AG09319 (cell line): ENCODE measurements at regions not wholly inside any gene's neighbourhood (a gene's known extent, or its start where the extent isn't known, plus 50 kb on each side); places are given as distances from the start of the nearest gene placed in this dataset.

ENCODE experiments used
- DNase-seq: peaks from one replicate; pipeline ENCODE4 v3.0.0-alpha.2; 2010; ENCODE audit warnings: low read depth; ENCODE audit errors: extremely low read depth
- TF ChIP-seq, protein P1 (sequence below): IDR thresholded peaks from 2 replicates; pipeline ENCODE4 v1.5.1; 2011; ENCODE audit warnings: low read depth, mild to moderate bottlenecking, inconsistent platforms, low read length, moderate library complexity

DNA sequence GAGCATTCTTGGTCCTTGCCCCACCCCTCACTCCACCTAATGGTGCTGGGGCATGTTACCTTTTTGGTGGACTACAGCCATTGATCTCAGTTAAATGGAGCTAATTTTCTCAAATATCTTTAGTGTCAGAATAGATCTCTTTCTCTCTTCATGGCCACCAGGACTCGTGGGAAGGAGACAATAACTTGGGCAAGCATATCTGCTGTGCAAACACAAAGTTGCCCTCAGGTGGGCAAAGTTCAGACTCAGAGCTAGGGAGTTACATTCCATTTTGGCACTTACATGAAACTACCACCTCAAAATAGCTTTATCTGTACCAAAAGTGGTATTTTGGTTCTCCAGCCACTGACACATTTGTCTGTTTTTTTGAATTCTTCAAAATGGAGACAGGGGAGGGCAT is 671.9 kb upstream of the KLF4 start:
- DNase-seq, result no peak
- TF ChIP-seq, protein P1, sequence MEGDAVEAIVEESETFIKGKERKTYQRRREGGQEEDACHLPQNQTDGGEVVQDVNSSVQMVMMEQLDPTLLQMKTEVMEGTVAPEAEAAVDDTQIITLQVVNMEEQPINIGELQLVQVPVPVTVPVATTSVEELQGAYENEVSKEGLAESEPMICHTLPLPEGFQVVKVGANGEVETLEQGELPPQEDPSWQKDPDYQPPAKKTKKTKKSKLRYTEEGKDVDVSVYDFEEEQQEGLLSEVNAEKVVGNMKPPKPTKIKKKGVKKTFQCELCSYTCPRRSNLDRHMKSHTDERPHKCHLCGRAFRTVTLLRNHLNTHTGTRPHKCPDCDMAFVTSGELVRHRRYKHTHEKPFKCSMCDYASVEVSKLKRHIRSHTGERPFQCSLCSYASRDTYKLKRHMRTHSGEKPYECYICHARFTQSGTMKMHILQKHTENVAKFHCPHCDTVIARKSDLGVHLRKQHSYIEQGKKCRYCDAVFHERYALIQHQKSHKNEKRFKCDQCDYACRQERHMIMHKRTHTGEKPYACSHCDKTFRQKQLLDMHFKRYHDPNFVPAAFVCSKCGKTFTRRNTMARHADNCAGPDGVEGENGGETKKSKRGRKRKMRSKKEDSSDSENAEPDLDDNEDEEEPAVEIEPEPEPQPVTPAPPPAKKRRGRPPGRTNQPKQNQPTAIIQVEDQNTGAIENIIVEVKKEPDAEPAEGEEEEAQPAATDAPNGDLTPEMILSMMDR, result no peak

DNA sequence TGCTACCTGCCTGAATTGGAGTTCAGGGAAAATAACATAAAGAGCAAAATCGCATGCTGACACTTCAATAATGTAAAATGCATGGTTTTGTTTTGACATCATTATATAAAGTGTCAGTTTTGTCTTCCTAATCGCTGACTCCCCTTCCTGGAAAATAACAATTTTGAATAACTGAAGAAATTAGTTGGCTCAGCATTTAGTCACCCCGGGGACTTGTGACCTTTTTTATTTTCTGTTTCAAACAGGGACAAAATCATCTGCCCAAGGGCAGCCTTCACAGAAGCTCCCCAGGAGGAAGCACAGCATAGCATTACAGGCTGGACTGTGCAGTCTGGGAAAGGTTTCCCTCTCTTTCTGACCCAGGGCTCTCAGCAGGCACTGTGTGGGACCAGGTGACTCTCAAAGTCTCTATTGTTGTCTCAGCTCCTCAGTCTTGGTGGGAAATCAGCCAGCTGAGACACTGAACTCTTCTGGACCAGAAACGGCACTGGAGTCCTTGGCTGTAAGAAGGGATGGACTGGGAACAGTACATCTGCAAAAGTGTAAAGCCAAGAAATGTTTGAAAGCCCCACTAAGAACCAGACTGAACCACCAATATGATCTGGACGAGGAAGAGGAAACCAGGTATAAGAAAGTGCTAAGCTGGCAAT is 671.3 kb upstream of the KLF4 start:
- DNase-seq, result no peak
- TF ChIP-seq, protein P1, result no peak

- TF ChIP-seq, protein P1, result no peak
- DNase-seq, result no peak
Measured at GRCh38 chr9:108160039-108160438, 670.5 kb upstream of the KLF4 start.

- DNase-seq, result no peak
- TF ChIP-seq, protein P1, result no peak
Measured at GRCh38 chr9:108158236-108158995, 668.8 kb upstream of the KLF4 start.

GRCh38 chr9:108156270-108156998 is 666.9 kb upstream of the KLF4 start:
- no peak for DNase-seq
- TF ChIP-seq, protein P1, result no peak

DNA sequence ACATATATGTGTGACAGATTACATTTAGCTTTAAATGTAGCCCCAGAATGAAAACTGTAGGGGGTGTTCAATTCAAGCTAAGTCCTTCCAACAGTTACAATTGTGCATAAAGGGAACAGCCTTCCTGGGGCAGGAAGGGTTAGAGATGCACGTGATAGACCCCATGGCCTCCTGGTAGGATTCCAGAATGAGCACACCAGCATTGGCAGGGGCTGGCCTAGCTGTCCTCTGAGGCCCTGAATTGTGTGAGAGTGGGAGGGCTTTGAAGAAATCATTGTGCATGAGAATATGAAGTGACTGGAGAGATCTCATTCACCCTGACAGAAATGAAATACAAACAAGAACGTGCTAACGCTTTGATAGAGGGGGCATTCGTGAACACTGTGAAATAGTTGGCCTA is 663.8 kb upstream of the KLF4 start:
- DNase-seq, result no peak

More for the DNA sequence above, 663.8 kb upstream of the KLF4 start:
- TF ChIP-seq, protein P1, result no peak
